ACC112 (cell line): ENCODE measurements at regions not wholly inside any gene's neighbourhood (a gene's known extent, or its start where the extent isn't known, plus 50 kb on each side); places are given as distances from the start of the nearest gene placed in this dataset.
"Not testable (repeated sequence)": the region's sequence is repeated elsewhere in the genome, so short reads cannot be mapped to it uniquely, and the experiment has no call there.

Source experiments
- H2AFZ ChIP-seq: fragments of 200-600 bp; sonication (generic); one replicate; pipeline ENCODE4 v1.6.0; 2017; ENCODE audit warnings: antibody characterized with exemption, low read length; ENCODE audit not compliant: unreplicated experiment
- H3K27ac ChIP-seq: fragments of 200-600 bp; sonication (generic); 2 replicates; pipeline ENCODE4 v1.5.1; 2014; ENCODE audit warnings: low read depth, mild to moderate bottlenecking, antibody characterized with exemption, low read length, moderate library complexity
- H3K27me3 ChIP-seq: fragments of 200-600 bp; sonication (generic); 2 replicates; pipeline ENCODE4 v1.6.1; 2014; ENCODE audit warnings: mild to moderate bottlenecking, antibody characterized with exemption, low read length, moderate library complexity, mixed read lengths; ENCODE audit not compliant: insufficient read depth
- H3K36me3 ChIP-seq: fragments of 200-600 bp; sonication (generic); 2 replicates; pipeline ENCODE4 v1.6.1; 2016; ENCODE audit warnings: mild to moderate bottlenecking, antibody characterized with exemption, low read length, moderate library complexity, mixed read lengths; ENCODE audit not compliant: insufficient read depth
- H3K4me1 ChIP-seq: fragments of 200-600 bp; sonication (generic); one replicate; pipeline ENCODE4 v1.6.1; 2016; ENCODE audit warnings: low read length, mixed read lengths; ENCODE audit not compliant: insufficient read depth, unreplicated experiment, control insufficient read depth
- H3K4me3 ChIP-seq: fragments of 200-600 bp; sonication (generic); 2 replicates; pipeline ENCODE4 v1.5.1; 2014; ENCODE audit warnings: mild to moderate bottlenecking, low read depth, low read length
- H3K79me2 ChIP-seq: fragments of 200-600 bp; sonication (generic); one replicate; pipeline ENCODE4 v1.6.0; 2016; ENCODE audit warnings: low read length; ENCODE audit not compliant: control insufficient read depth, unreplicated experiment, insufficient read depth

- Histone ChIP-seq H3K36me3 (no peaks in the 10 kb centered on the region), H3K4me1 (no peaks in the 10 kb centered on the region), H3K4me3 (no peak overlapping the region), H3K27ac (no peak overlapping the region), H2AFZ (no peak overlapping the region), H3K27me3 (no peaks in the 10 kb centered on the region; the same call in 1 of the 2 replicates), H3K79me2 (no peaks in the 10 kb centered on the region)
These were observed 722.0 kb upstream of the PCDH10 start for GRCh38 chr4:132427125-132427524.

- H3K4me3 ChIP-seq, result no peak overlapping the region
- H2AFZ ChIP-seq, result no peak overlapping the region
- H3K27ac ChIP-seq, result no peak overlapping the region
- no peaks in the 10 kb centered on the region for H3K27me3 ChIP-seq
- no peaks in the 10 kb centered on the region for H3K4me1 ChIP-seq
- no peaks in the 10 kb centered on the region for H3K36me3 ChIP-seq
- no peaks in the 10 kb centered on the region for H3K79me2 ChIP-seq
These were observed 712.0 kb upstream of the PCDH10 start for GRCh38 chr4:132437117-132437516.

GRCh38 chr4:132445386-132445785 lies 703.7 kb upstream of the PCDH10 start:
- no peaks in the 10 kb centered on the region for H3K27me3 ChIP-seq
- no peak overlapping the region for H3K27ac ChIP-seq
- no peaks in the 10 kb centered on the region for H3K36me3 ChIP-seq
- no peaks in the 10 kb centered on the region for H3K4me1 ChIP-seq
- H3K79me2 ChIP-seq, result no peaks in the 10 kb centered on the region
- H2AFZ ChIP-seq, result no peak overlapping the region
- H3K4me3 ChIP-seq, result no peak overlapping the region

- H3K4me1 ChIP-seq, H3K27me3 ChIP-seq, H3K4me3 ChIP-seq, H3K79me2 ChIP-seq, H2AFZ ChIP-seq, H3K36me3 ChIP-seq, H3K27ac ChIP-seq: not testable (repeated sequence)
These were observed 691.1 kb upstream of the PCDH10 start for GRCh38 chr4:132457987-132458386.

- H3K4me1 ChIP-seq, result no peaks in the 10 kb centered on the region
- H3K36me3 ChIP-seq, result no peaks in the 10 kb centered on the region
- no peak overlapping the region for H3K27ac ChIP-seq
- no peaks in the 10 kb centered on the region for H3K79me2 ChIP-seq
- H2AFZ ChIP-seq, result no peak overlapping the region
- H3K27me3 ChIP-seq, result no peaks in the 10 kb centered on the region
- no peak overlapping the region for H3K4me3 ChIP-seq
These were observed 669.6 kb upstream of the PCDH10 start for GRCh38 chr4:132479543-132479942.

GRCh38 chr4:132488555-132488954 lies 660.5 kb upstream of the PCDH10 start:
- no peaks in the 10 kb centered on the region; the same call in 1 of the 2 replicates for H3K36me3 ChIP-seq
- no peaks in the 10 kb centered on the region for H3K27me3 ChIP-seq
- no peak overlapping the region for H3K4me3 ChIP-seq
- H2AFZ ChIP-seq, result no peak overlapping the region
- H3K79me2 ChIP-seq, result no peaks in the 10 kb centered on the region
- no peak overlapping the region for H3K27ac ChIP-seq
- H3K4me1 ChIP-seq, result no peaks in the 10 kb centered on the region

GRCh38 chr4:132493476-132493875 lies 655.6 kb upstream of the PCDH10 start:
- Histone ChIP-seq H3K27me3 (no peaks in the 10 kb centered on the region), H3K79me2 (no peaks in the 10 kb centered on the region), H3K4me1 (no peaks in the 10 kb centered on the region), H3K36me3 (no peaks in the 10 kb centered on the region; the same call in 1 of the 2 replicates), H3K4me3 (no peak overlapping the region), H2AFZ (no peak overlapping the region), H3K27ac (no peak overlapping the region)

GRCh38 chr4:132495267-132495812 lies 653.8 kb upstream of the PCDH10 start:
- H3K27ac ChIP-seq, H3K4me3 ChIP-seq: not testable (repeated sequence)

GRCh38 chr4:132498215-132498614 lies 650.9 kb upstream of the PCDH10 start:
- H3K4me1 ChIP-seq, result peaks cover 3% of the 10 kb centered on the region
- no peaks in the 10 kb centered on the region for H3K36me3 ChIP-seq
- H3K27ac ChIP-seq, result no peak overlapping the region
- no peak overlapping the region for H2AFZ ChIP-seq
- no peaks in the 10 kb centered on the region for H3K27me3 ChIP-seq
- no peaks in the 10 kb centered on the region for H3K79me2 ChIP-seq
- no peak overlapping the region for H3K4me3 ChIP-seq

More at GRCh38 chr4:132495267-132495812, 653.8 kb upstream of the PCDH10 start:
- H2AFZ ChIP-seq, H3K36me3 ChIP-seq, H3K27me3 ChIP-seq, H3K79me2 ChIP-seq, H3K4me1 ChIP-seq: not testable (repeated sequence)

- Histone ChIP-seq H3K79me2 (no peaks in the 10 kb centered on the region), H3K27ac (no peak overlapping the region), H3K4me1 (peaks cover 3% of the 10 kb centered on the region), H3K27me3 (no peaks in the 10 kb centered on the region), H2AFZ (no peak overlapping the region), H3K4me3 (no peak overlapping the region), H3K36me3 (no peaks in the 10 kb centered on the region)
These were observed 647.0 kb upstream of the PCDH10 start for GRCh38 chr4:132502096-132502552.

- peaks cover 3% of the 10 kb centered on the region for H3K4me1 ChIP-seq
- no peaks in the 10 kb centered on the region for H3K27me3 ChIP-seq
- H3K36me3 ChIP-seq, result no peaks in the 10 kb centered on the region
- no peak overlapping the region for H2AFZ ChIP-seq
- H3K4me3 ChIP-seq, result no peak overlapping the region
- no peaks in the 10 kb centered on the region for H3K79me2 ChIP-seq
- no peak overlapping the region for H3K27ac ChIP-seq
These were observed 644.7 kb upstream of the PCDH10 start for GRCh38 chr4:132504438-132504837.
